GM04503 (cell line): ENCODE measurements at regions not wholly inside any gene's neighbourhood (a gene's known extent, or its start where the extent isn't known, plus 50 kb on each side); places are given as distances from the start of the nearest gene placed in this dataset.
A peak's percentile ranks its signal among the peaks of the same experiment; 100 is the strongest.

ENCODE experiments used
- DNase-seq: peaks from one replicate; pipeline ENCODE4 v3.0.0-alpha.2; 2012; ENCODE audit warnings: low read depth

- peak; percentile 10 for DNase-seq
Measured at GRCh38 chrX:98795636-98796035, 1614.4 kb downstream of the PCDH19 start.

GRCh38 chrX:98755912-98756311, 1654.2 kb downstream of the PCDH19 start:
- no peak for DNase-seq

GRCh38 chrX:98731821-98732220, 1678.3 kb downstream of the PCDH19 start:
- DNase-seq = no peak

GRCh38 chrX:98717970-98718369, 1692.1 kb downstream of the PCDH19 start:
- no peak for DNase-seq
